Stimulated activated CD4-positive, alpha-beta T cell treated with anti-CD3 and anti-CD28 coated beads, Interleukin-15, amount 100 ng/mL, for 48 hours (primary cell): ENCODE measurements at regions not wholly inside any gene's neighbourhood (a gene's known extent, or its start where the extent isn't known, plus 50 kb on each side); places are given as distances from the start of the nearest gene placed in this dataset.

Source experiments
- DNase-seq, 2 donors: peaks; one replicate each; pipeline ENCODE4 v3.0.0-alpha.2; 2020; ENCODE audit warnings: low read depth in 2 of 2

DNA sequence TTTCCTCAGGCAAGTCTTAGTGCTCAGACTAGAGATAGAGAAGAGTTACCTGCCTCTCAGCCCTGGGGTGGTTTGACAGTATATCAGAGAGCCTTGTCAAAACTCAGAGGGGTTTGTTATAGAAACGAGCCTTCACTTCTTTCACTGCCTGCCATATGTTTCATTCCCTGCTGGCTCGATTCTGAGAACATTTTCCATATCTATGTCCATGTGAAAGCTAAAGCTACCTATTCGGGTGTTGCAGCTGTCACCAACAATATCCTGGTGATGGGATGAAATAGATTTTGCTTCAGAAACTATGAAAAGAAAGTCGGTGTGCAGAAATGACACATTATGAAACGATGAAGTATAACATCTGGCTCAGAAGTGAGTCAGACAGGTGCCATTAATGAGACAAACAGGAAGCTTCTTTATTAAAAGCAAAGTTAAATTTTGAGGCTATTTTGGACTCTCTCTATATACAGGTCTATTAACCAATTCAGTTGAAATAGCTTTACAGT is 56.1 kb upstream of the TANK start:
- no peak for DNase-seq

DNA sequence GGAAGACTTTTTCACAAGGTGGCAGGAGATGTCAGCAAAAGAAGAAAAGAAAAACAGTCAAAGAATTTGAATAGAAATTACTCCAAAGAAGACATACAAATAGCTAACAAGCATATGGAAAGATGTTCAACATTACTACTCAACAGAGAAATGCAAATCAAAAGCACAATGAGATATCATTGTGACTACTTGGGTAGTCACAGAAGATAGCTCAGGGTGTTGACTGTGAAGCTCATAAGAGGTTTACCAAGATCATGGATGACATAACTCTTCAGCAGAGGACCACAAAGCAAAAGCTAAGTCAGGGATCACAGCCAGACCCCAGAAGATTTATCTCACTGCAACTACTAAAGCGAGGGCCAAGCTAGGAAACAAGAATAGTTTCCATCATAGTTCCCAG is 53.0 kb upstream of the TANK start:
- no peak for DNase-seq
